CD4-positive, alpha-beta T cell (primary cell): ENCODE measurements at regions not wholly inside any gene's neighbourhood (a gene's known extent, or its start where the extent isn't known, plus 50 kb on each side); places are given as distances from the start of the nearest gene placed in this dataset.

ENCODE experiments used
- ATAC-seq: fragments of 200-7000 bp; cut with Tn5 transposase; one replicate; pipeline ENCODE4 v1.10.0; 2022; ENCODE audit warnings: mild to moderate bottlenecking; ENCODE audit not compliant: poor library complexity
- CTCF ChIA-PET: fragments of 350-600 bp; sonication (Branson Sonifier 250); formaldehyde crosslinking; loops from one replicate; lab custom pipeline; 2021; ENCODE audit warnings: antibody characterized with exemption, inconsistent platforms; lab: Charles Lee
- POLR2A ChIA-PET: fragments of 350-600 bp; sonication (Branson Sonifier 250); formaldehyde crosslinking; loops from one replicate; lab custom pipeline; 2021; ENCODE audit warnings: antibody characterized with exemption, inconsistent platforms; lab: Charles Lee
- DNase-seq, 14 experiments: peaks; one replicate each; pipeline ENCODE4 v3.0.0-alpha.2; 2013 to 2020; ENCODE audit warnings: mixed read lengths in 2 of 14
- H3K27ac ChIP-seq, 2 donors: one replicate each; pipeline versions ENCODE4 v1.5.1 to v1.7.0; 2013; ENCODE audit warnings: low read length in 2 of 2, low read depth in 1 of 2, mild to moderate bottlenecking in 1 of 2
- H3K27me3 ChIP-seq, 2 experiments: 1 replicate in 1 of 2; 2 replicates in 1 of 2; pipeline versions ENCODE4 v1.6.1 to v1.7.0; 2013; ENCODE audit warnings: low read length in 2 of 2, control low read depth in 1 of 2, mild to moderate bottlenecking in 1 of 2, moderate library complexity in 1 of 2; ENCODE audit not compliant: insufficient read depth in 2 of 2, control insufficient read depth in 1 of 2
- H3K36me3 ChIP-seq: one replicate; pipeline ENCODE4 v1.6.1; 2013; ENCODE audit warnings: low read length, control low read depth; ENCODE audit not compliant: insufficient read depth
- H3K4me1 ChIP-seq: one replicate; pipeline ENCODE4 v1.6.1; 2013; ENCODE audit warnings: low read length, control low read depth; ENCODE audit not compliant: insufficient read depth
- H3K4me3 ChIP-seq: one replicate; pipeline ENCODE4 v1.5.1; 2013; ENCODE audit warnings: mild to moderate bottlenecking, low read length, moderate library complexity
- H3K9me3 ChIP-seq, 2 experiments: 1 replicate in 1 of 2; 2 replicates in 1 of 2; pipeline versions ENCODE4 v1.6.1 to v1.7.0; 2013; ENCODE audit warnings: low read length in 2 of 2, mild to moderate bottlenecking in 2 of 2, control low read depth in 1 of 2, moderate library complexity in 1 of 2; ENCODE audit not compliant: control insufficient read depth in 1 of 2, insufficient read depth in 1 of 2
- H3K27ac Mint-ChIP-seq: one replicate; pipeline ENCODE4 v1.8.0; 2020; ENCODE audit warnings: mixed read lengths
- H3K27me3 Mint-ChIP-seq: one replicate; pipeline ENCODE4 v1.8.0; 2021; ENCODE audit warnings: mixed read lengths
- H3K36me3 Mint-ChIP-seq: one replicate; pipeline ENCODE4 v1.8.0; 2021; ENCODE audit warnings: low read depth, mixed read lengths
- H3K4me1 Mint-ChIP-seq: one replicate; pipeline ENCODE4 v1.8.0; 2021; ENCODE audit warnings: low read depth, mixed read lengths
- H3K4me3 Mint-ChIP-seq: one replicate; pipeline ENCODE4 v1.8.0; 2020; ENCODE audit warnings: mild to moderate bottlenecking, mixed read lengths
- H3K9me3 Mint-ChIP-seq: one replicate; pipeline ENCODE4 v1.8.0; 2020; ENCODE audit warnings: mixed read lengths
- intact Hi-C, 2 experiments: fragments of 100-400 bp; cut with DNase I in 1 of 2; cut with micrococcal nuclease in 1 of 2; formaldehyde crosslinking; loops; one replicate each; pipeline versions ENCODE4 v1.15.1 to v1.9.0; 2023 to 2025; cut with DNase I, micrococcal nuclease
- TF ChIP-seq, protein P1 (sequence below): fragments of 200-600 bp; IDR thresholded peaks from one replicate; pipeline ENCODE4 v1.8.0; 2022; ENCODE audit warnings: antibody characterized with exemption, mild to moderate bottlenecking

DNA sequence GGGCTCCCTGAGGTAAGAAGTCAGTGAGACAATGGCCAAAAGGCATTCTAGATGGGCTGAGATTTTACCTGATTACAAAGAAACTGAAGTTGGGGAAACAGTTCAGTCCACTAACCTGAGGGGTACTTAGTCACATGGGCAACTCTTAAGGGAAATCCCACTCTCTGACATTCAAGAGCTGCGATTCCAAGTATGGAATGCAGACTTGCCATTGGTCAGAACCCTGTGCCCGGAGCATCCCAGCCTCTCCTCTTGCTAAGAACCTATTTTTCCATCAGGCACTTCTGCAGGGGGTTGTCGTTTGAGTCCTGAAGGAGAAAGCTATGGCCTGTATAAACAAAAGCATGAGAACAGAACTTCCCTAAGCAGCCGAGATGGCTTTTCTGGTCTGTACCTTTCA lies 434.9 kb upstream of the DAB1 start:
- ChIA-PET CTCF (no interaction called here), POLR2A (no interaction called here)
- Mint-ChIP-seq H3K36me3 (no peaks in the 10 kb centered on the region), H3K9me3 (no peaks in the 10 kb centered on the region), H3K4me1 (no peaks in the 10 kb centered on the region), H3K27ac (no peak overlapping the region), H3K4me3 (no peak overlapping the region), H3K27me3 (peaks cover 4% of the 10 kb centered on the region)
- Histone ChIP-seq H3K36me3 (no peaks in the 10 kb centered on the region), H3K27ac (no peak overlapping the region), H3K4me3 (no peak overlapping the region), H3K9me3 (no peaks in the 10 kb centered on the region), H3K4me1 (no peaks in the 10 kb centered on the region), H3K27me3 (no peaks in the 10 kb centered on the region)
- DNase-seq (no peak), ATAC-seq (no peak)
- TF ChIP-seq, protein P1, sequence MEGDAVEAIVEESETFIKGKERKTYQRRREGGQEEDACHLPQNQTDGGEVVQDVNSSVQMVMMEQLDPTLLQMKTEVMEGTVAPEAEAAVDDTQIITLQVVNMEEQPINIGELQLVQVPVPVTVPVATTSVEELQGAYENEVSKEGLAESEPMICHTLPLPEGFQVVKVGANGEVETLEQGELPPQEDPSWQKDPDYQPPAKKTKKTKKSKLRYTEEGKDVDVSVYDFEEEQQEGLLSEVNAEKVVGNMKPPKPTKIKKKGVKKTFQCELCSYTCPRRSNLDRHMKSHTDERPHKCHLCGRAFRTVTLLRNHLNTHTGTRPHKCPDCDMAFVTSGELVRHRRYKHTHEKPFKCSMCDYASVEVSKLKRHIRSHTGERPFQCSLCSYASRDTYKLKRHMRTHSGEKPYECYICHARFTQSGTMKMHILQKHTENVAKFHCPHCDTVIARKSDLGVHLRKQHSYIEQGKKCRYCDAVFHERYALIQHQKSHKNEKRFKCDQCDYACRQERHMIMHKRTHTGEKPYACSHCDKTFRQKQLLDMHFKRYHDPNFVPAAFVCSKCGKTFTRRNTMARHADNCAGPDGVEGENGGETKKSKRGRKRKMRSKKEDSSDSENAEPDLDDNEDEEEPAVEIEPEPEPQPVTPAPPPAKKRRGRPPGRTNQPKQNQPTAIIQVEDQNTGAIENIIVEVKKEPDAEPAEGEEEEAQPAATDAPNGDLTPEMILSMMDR: no peak
- intact Hi-C loops: no loop called here

DNA sequence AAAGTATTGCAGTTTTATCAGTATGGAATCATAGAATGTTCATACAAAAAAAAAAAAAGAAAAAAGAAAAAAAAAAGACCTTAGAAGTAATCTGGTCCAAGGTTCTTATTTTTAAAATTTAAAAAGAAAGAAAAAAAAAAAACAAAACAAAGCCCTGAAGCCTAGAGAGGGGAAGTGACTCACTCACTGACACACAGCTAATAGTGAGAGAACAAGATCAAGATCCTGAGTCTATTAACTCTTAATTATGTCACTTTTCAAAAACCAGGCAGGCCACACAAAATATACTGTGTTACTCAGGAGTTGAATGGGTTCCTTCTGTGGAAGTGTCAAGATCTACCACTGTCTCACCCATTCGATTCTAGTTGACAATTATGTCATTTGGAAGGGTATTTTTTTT lies 433.9 kb upstream of the DAB1 start:
- H3K27ac ChIP-seq: no peak overlapping the region
- no peaks in the 10 kb centered on the region for H3K9me3 Mint-ChIP-seq
- H3K4me3 Mint-ChIP-seq: no peak overlapping the region
- H3K4me3 ChIP-seq: no peak overlapping the region
- CTCF ChIA-PET: no interaction called here
- H3K9me3 ChIP-seq: no peaks in the 10 kb centered on the region
- POLR2A ChIA-PET: no interaction called here
- H3K27me3 Mint-ChIP-seq: peaks cover 4% of the 10 kb centered on the region
- no peak overlapping the region for H3K27ac Mint-ChIP-seq
- TF ChIP-seq, protein P1: no peak
- H3K27me3 ChIP-seq: no peaks in the 10 kb centered on the region
- H3K4me1 Mint-ChIP-seq: no peaks in the 10 kb centered on the region
- no peaks in the 10 kb centered on the region for H3K36me3 Mint-ChIP-seq
- intact Hi-C loops: no loop called here
- no peak for DNase-seq
- no peak for ATAC-seq
- H3K36me3 ChIP-seq: no peaks in the 10 kb centered on the region
- no peaks in the 10 kb centered on the region for H3K4me1 ChIP-seq

DNA sequence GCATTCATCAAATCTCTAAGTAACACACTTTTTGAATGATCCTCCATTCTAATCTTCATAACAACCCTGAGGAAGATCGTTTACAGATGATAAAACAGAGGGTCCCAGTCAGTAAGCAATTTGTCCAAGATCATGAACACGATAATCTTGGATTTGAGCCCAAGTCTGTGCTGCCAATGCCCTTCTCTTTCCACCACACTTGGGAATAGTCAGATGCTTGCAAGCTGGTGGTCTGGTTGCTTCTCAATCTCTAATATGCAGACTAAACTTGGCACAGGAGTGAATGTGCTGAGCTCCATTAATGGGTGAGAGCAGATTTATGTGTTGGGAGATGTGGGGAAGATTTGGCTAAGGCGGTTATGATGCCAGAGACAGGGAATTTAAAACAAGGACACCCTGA lies 430.6 kb upstream of the DAB1 start:
- no peak overlapping the region for H3K4me3 ChIP-seq
- TF ChIP-seq, protein P1: no peak
- no peaks in the 10 kb centered on the region for H3K27me3 ChIP-seq
- intact Hi-C loops: no loop called here
- CTCF ChIA-PET: no interaction called here
- H3K36me3 ChIP-seq: no peaks in the 10 kb centered on the region
- no peaks in the 10 kb centered on the region for H3K36me3 Mint-ChIP-seq
- no peaks in the 10 kb centered on the region for H3K4me1 Mint-ChIP-seq
- H3K27me3 Mint-ChIP-seq: peaks cover 15% of the 10 kb centered on the region
- H3K27ac Mint-ChIP-seq: no peak overlapping the region
- DNase-seq (no peak), ATAC-seq (no peak)
- no peak overlapping the region for H3K4me3 Mint-ChIP-seq
- no peaks in the 10 kb centered on the region for H3K9me3 Mint-ChIP-seq
- no peak overlapping the region for H3K27ac ChIP-seq
- no peaks in the 10 kb centered on the region for H3K4me1 ChIP-seq
- POLR2A ChIA-PET: no interaction called here
- H3K9me3 ChIP-seq: peaks cover 0 to 4% of the 10 kb centered on the region in 2 experiments
